Loucy (cell line): ENCODE measurements at regions not wholly inside any gene's neighbourhood (a gene's known extent, or its start where the extent isn't known, plus 50 kb on each side); places are given as distances from the start of the nearest gene placed in this dataset.

Source experiments
- EZH2phosphoT487 ChIP-seq: fragments of 200-600 bp; IDR thresholded peaks from 2 replicates; pipeline ENCODE4 v1.6.1; 2018; ENCODE audit warnings: antibody characterized with exemption, mild to moderate bottlenecking, moderate library complexity, borderline replicate concordance
- TF ChIP-seq, protein P1 (sequence below): fragments of 200-600 bp; sonication (generic); conservative IDR thresholded peaks from 2 replicates; pipeline ENCODE4 v1.5.1; 2014; ENCODE audit warnings: mild to moderate bottlenecking, antibody characterized with exemption, low read length

DNA sequence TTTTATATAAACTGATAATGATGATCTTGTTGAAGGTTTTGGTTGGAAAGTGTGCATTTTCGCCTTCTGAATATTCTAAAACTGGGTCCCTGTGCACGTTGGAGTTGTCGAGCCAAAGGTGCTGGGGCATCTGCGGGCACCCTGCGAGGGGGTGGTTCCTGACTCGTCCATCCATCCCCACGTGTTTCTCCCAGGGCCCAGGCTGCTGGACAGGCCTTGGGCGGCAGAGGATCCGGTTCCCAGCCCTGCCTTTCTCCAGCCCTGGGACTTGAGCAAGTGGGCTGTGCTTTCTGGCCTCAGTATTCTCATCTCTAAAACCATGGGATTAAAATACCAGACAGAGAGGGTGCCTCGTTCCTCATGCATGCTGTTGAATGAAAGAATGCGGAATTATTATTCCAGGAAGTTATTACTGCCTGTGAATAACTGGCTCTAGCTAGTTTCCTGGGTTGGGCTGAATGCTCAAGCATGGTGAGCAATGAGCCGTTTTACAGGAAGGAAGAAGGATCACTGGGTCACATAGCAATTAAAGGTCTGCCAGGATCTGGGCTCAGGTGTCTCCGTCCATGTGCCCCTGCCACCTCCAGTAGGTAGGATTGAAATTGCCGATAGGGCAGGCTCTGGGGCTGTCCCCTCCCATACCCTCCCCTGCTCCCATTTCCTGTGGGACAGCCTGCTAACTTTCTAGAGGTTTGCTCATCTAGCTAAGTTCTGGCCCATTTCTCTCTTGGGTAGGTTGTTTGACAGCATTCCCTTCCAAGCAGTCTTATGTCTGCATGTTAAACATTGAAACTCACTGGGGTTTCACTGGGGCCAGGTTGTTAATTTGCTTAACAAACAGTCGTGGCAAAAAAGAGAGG is 77.2 kb upstream of the HS6ST1 start:
- TF ChIP-seq, protein P1, sequence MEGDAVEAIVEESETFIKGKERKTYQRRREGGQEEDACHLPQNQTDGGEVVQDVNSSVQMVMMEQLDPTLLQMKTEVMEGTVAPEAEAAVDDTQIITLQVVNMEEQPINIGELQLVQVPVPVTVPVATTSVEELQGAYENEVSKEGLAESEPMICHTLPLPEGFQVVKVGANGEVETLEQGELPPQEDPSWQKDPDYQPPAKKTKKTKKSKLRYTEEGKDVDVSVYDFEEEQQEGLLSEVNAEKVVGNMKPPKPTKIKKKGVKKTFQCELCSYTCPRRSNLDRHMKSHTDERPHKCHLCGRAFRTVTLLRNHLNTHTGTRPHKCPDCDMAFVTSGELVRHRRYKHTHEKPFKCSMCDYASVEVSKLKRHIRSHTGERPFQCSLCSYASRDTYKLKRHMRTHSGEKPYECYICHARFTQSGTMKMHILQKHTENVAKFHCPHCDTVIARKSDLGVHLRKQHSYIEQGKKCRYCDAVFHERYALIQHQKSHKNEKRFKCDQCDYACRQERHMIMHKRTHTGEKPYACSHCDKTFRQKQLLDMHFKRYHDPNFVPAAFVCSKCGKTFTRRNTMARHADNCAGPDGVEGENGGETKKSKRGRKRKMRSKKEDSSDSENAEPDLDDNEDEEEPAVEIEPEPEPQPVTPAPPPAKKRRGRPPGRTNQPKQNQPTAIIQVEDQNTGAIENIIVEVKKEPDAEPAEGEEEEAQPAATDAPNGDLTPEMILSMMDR, result no peak
- no peak for TF ChIP-seq EZH2phosphoT487
